ENCODE measurements at regions not wholly inside any gene's neighbourhood (a gene's known extent, or its start where the extent isn't known, plus 50 kb on each side); places are given as distances from the start of the nearest gene placed in this dataset.

GRCh38 chr17:82998637-82999036 lies 80.8 kb upstream of the METRNL start:
- no peaks in the 10 kb centered on the region for H3K36me3 ChIP-seq (ENCODE audit: low read depth, missing control alignments)
- WGBS, 2 donors, result 93 to 94% methylated on average over 3 of the region's 3 CpGs
- intact Hi-C loops (cut with DNase I; ENCODE audit: low total_unique reads), result no loop called here
- H3K9me3 ChIP-seq, result no peaks in the 10 kb centered on the region
- no peaks in the 10 kb centered on the region for H3K4me1 ChIP-seq
- H3K27ac ChIP-seq, result no peak overlapping the region
- H3K27me3 ChIP-seq, result no peaks in the 10 kb centered on the region
- no peak overlapping the region for H3K4me3 ChIP-seq
- no peak for DNase-seq
- TF ChIP-seq, protein P1, sequence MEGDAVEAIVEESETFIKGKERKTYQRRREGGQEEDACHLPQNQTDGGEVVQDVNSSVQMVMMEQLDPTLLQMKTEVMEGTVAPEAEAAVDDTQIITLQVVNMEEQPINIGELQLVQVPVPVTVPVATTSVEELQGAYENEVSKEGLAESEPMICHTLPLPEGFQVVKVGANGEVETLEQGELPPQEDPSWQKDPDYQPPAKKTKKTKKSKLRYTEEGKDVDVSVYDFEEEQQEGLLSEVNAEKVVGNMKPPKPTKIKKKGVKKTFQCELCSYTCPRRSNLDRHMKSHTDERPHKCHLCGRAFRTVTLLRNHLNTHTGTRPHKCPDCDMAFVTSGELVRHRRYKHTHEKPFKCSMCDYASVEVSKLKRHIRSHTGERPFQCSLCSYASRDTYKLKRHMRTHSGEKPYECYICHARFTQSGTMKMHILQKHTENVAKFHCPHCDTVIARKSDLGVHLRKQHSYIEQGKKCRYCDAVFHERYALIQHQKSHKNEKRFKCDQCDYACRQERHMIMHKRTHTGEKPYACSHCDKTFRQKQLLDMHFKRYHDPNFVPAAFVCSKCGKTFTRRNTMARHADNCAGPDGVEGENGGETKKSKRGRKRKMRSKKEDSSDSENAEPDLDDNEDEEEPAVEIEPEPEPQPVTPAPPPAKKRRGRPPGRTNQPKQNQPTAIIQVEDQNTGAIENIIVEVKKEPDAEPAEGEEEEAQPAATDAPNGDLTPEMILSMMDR (IDR thresholded peaks at IDR 0.05), result no peak
- TF ChIP-seq POLR2A (IDR thresholded peaks at IDR 0.05), result no peak

DNA sequence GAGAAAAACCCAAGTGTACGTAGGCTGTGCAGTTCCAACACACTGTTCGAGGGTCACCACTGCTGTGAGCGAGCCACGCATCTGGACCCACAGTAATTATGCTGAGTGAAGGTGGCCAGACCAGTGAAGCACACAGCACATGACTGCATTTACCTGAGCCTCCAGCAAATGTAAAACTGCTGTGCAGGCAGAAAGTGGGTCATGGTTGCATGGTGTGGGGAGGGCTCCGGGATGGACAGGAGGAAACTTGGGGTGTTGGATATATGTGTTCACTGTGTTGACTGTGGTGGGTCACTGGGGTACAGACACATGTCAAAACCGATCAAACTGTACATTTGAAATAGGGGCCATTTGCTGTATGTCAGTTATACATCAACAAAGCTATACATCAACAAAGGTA lies 78.7 kb upstream of the METRNL start:
- 70 to 86% methylated on average over 6 of the region's 6 CpGs for WGBS, 2 donors

DNA sequence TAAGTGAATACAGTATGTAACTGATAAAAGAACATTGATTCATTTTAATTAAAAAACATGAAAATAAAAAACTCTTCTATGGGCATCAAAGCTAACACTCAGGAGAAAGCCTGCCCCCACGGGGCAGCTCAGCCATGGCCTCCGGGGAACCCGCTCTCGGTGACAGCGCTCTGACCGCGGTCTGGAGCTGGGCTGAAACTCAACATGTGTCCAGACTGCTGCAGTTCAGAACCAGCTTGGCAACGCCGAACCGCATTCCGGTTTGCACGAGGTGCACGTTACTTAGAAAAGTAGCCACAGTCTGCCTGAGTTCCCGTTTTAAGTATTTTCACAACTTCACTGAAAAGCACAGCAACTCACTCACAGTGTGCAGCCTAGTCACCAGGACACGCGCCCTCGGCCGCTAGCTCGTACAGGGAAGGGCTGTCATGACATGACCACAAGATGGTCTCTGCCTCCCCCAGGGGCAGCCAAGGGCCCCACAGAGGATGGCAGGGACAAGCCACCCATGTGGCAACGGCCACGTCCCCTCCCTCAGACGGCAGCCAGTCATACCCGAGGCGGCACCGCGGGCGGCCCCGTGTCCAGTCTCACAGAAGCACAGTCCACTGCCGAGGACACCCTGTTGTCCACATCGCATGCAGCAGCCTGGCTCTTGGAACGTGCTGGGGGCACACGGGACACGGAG lies 77.1 kb upstream of the METRNL start:
- no peak overlapping the region for H3K27ac ChIP-seq
- intact Hi-C loops (cut with DNase I; ENCODE audit: low total_unique reads), result no loop called here
- no peak for DNase-seq
- H3K9me3 ChIP-seq, result no peaks in the 10 kb centered on the region
- no peaks in the 10 kb centered on the region for H3K27me3 ChIP-seq
- 69 to 87% methylated on average over 14 to 33 of the region's 33 CpGs for WGBS, 2 donors
- no peak for TF ChIP-seq POLR2A (IDR thresholded peaks at IDR 0.05)
- TF ChIP-seq, protein P1 (IDR thresholded peaks at IDR 0.05), result no peak
- no peaks in the 10 kb centered on the region for H3K4me1 ChIP-seq
- no peaks in the 10 kb centered on the region for H3K36me3 ChIP-seq (ENCODE audit: low read depth, missing control alignments)
- H3K4me3 ChIP-seq, result no peak overlapping the region

More for the DNA sequence above, 78.7 kb upstream of the METRNL start:
- DNase-seq, result no peak
- TF ChIP-seq, protein P1 (IDR thresholded peaks at IDR 0.05), result no peak
- no peak for TF ChIP-seq POLR2A (IDR thresholded peaks at IDR 0.05)
- intact Hi-C loops (cut with DNase I; ENCODE audit: low total_unique reads), result no loop called here
- no peaks in the 10 kb centered on the region for H3K36me3 ChIP-seq (ENCODE audit: low read depth, missing control alignments)
- no peaks in the 10 kb centered on the region for H3K4me1 ChIP-seq
- no peak overlapping the region for H3K4me3 ChIP-seq
- H3K27ac ChIP-seq, result no peak overlapping the region
- H3K27me3 ChIP-seq, result no peaks in the 10 kb centered on the region
- H3K9me3 ChIP-seq, result no peaks in the 10 kb centered on the region

DNA sequence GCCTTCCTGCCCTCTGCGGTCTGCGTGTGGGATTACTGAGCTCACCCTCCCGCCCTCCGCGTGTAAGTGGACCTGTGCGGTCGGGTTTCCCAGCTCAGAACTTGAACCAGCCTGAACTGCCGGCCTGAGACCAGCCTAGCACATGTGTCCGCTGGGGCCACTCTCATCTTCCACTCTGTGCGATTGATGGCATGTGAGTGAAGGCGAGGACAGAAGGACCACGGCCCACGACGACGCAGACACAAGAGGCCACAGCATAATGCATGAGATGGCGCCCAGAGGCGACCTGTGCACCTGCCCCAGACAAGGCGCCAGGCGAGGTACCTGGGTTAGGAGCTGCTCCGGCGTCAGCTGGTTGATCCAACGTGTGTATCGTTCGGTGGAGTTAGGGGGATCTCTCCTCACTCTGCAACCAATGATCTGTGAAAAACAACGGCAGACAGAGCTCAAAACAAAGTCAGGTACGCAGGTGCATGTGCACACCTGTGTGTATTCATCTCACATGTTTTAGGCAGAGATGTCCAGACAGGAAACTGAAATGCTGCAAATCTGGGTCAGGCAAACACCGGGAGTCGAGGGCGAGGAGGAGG lies 74.5 kb upstream of the METRNL start:
- Histone ChIP-seq H3K9me3 (no peaks in the 10 kb centered on the region), H3K4me3 (no peak overlapping the region), H3K27ac (no peak overlapping the region), H3K4me1 (no peaks in the 10 kb centered on the region), H3K36me3 (ENCODE audit: low read depth, missing control alignments) (no peaks in the 10 kb centered on the region), H3K27me3 (no peaks in the 10 kb centered on the region)
- intact Hi-C loops (cut with DNase I; ENCODE audit: low total_unique reads), result no loop called here
- 94% methylated on average over 28 to 29 of the region's 29 CpGs for WGBS, 2 donors
- TF ChIP-seq, protein P1 (IDR thresholded peaks at IDR 0.05), result no peak
- TF ChIP-seq POLR2A (IDR thresholded peaks at IDR 0.05), result no peak
- DNase-seq, result no peak

DNA sequence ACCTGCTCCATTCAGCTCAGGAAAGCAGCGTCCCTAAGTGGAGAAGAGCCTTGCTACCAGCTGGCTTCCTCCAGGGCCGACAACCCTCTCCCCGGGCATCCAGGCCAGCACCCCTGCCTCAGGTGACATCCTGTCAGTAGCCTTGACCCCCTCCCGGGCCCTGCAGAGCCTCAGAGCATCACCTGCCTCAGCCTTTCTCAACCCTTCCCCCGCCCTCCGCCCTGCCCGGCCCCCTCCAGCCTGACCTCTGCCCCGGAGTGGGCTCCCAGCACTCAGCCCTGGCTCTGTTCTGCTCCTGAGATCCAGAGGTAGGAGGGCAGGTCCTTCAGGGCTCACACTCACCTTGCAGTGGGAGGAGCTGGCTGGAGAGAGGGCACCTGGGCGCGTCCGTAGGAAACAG lies 73.8 kb upstream of the METRNL start:
- TF ChIP-seq POLR2A (IDR thresholded peaks at IDR 0.05), result no peak
- TF ChIP-seq, protein P1 (IDR thresholded peaks at IDR 0.05), result no peak
- H3K36me3 ChIP-seq (ENCODE audit: low read depth, missing control alignments), result no peaks in the 10 kb centered on the region
- no peaks in the 10 kb centered on the region for H3K9me3 ChIP-seq
- DNase-seq, result no peak
- intact Hi-C loops (cut with DNase I; ENCODE audit: low total_unique reads), result no loop called here
- no peak overlapping the region for H3K27ac ChIP-seq
- no peaks in the 10 kb centered on the region for H3K27me3 ChIP-seq
- 91 to 98% methylated on average over 11 of the region's 11 CpGs for WGBS, 2 donors
- no peaks in the 10 kb centered on the region for H3K4me1 ChIP-seq
- no peak overlapping the region for H3K4me3 ChIP-seq

Measured in testis (tissue), 2 donors.